HG02571 (cell line): ENCODE measurements at regions not wholly inside any gene's neighbourhood (a gene's known extent, or its start where the extent isn't known, plus 50 kb on each side); places are given as distances from the start of the nearest gene placed in this dataset.
"Not testable (repeated sequence)": the region's sequence is repeated elsewhere in the genome, so short reads cannot be mapped to it uniquely, and the experiment has no call there.

ENCODE experiments used
- ATAC-seq: cut with Tn5 transposase; IDR thresholded peaks from one replicate; pipeline ENCODE4 v1.9.1; 2021; ENCODE audit warnings: mild to moderate bottlenecking, moderate library complexity; ENCODE audit not compliant: unreplicated experiment

GRCh38 chr7:68754414-68754813 lies 843.9 kb upstream of the AUTS2 start:
- no peak for ATAC-seq

- ATAC-seq: no peak
Measured at GRCh38 chr7:68756986-68757495, 841.2 kb upstream of the AUTS2 start.

GRCh38 chr7:68760556-68760955 lies 837.7 kb upstream of the AUTS2 start:
- ATAC-seq: no peak

- ATAC-seq: no peak
Measured at GRCh38 chr7:68767462-68767861, 830.8 kb upstream of the AUTS2 start.

DNA sequence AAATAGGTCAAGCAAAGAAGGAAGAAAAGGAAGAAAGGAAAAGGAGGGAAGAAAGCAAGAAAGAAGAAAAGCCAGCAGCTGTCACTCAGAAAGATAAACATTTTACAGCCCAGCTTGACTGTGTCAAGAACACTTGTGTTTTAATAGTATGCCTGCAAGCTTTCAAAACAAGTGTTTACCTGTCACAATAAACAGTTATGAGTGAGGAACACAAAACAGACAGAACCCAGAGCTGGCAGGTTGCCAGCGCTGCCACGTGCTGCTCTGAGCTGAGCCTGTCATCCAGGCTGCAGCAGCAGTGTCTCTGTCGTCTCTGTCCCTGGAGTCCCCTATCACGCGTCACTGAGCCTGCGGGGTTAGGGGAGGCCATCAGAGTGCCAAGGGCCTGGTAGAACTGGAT lies 827.6 kb upstream of the AUTS2 start:
- no peak for ATAC-seq

- ATAC-seq: no peak
Measured at GRCh38 chr7:68776326-68776725, 821.9 kb upstream of the AUTS2 start.

DNA sequence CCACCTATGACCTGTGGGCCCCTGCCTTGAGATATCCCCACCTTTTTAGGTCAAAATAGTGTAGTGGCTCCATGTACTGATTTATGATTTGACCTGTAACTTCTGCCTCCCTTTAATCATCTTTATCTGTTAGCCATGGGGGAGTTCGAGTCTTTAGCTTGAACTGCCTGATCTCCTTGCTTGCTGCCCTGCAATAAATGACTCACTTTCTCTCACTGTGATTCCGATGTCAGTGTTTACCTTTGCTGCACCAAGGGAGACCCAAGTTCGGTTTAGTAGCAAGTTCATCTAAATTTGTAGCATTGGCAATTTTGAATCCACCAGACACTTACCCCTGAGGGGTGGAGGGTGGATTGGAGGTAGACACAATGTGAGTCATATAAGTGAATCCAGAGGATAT lies 814.6 kb upstream of the AUTS2 start:
- ATAC-seq: no peak

DNA sequence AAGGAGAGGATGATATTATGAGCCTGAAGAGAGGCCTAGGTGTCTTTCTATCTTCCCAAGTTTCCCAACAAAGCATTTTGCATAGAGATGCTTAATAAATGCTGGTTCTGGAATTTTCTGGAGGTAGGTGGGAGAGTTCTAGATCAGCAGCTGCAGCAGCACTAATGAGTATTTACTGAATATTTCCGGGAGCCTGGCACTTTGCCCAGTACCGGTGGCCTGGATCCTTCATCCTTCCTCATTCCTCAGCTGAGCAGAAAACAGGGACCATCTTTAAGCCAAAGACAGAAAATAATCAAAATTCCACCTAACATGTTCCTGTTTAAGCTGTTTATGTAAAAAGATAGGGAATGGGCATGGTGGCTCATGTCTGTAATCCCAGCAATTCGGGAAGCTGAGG lies 813.2 kb upstream of the AUTS2 start:
- no peak for ATAC-seq

DNA sequence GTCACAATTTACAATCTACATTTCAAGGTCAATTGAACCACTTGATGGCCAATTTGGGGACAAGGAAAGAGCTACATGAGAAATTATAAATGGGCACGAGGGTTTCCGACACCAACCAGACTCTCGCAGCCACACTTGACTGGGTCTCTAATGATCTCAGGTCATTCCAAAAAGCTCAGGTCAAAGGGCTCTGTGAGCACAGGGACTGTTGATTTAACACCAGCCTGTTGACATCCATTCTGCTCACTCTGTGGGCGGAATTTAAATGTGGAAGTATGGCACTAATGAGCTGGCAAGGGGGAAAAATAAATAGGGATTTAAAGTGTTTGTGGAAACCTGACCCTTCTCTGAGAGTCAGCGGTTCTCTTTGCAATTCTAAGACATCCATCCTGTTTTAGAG lies 810.7 kb upstream of the AUTS2 start:
- no peak for ATAC-seq

- ATAC-seq: not testable (repeated sequence)
Measured at GRCh38 chr7:68788529-68788928, 809.7 kb upstream of the AUTS2 start.

- ATAC-seq: no peak
Measured at GRCh38 chr7:68789597-68789996, 808.7 kb upstream of the AUTS2 start.

- no peak for ATAC-seq
Measured at GRCh38 chr7:68792351-68792750, 805.9 kb upstream of the AUTS2 start.

GRCh38 chr7:68793513-68793912 lies 804.8 kb upstream of the AUTS2 start:
- no peak for ATAC-seq

DNA sequence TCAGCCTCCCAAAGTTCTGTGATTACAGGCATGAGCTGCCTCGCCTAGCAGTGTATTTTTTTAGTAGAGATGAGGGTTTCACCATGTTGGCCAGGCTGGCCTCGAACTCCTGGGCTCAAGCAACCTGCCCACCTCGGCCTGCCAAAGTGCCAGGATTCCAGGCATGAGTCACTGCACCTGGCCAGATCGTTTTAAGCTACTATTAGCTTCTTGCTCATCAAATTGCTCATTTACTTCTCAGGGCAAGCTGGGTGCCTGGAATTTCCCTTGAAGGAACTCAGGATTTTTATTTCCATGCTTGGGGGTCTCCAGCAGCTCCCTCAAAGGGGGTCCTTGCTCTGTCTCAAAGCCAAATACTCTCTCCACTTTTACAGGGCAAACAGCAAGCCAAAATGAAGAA lies 798.0 kb upstream of the AUTS2 start:
- ATAC-seq: no peak

DNA sequence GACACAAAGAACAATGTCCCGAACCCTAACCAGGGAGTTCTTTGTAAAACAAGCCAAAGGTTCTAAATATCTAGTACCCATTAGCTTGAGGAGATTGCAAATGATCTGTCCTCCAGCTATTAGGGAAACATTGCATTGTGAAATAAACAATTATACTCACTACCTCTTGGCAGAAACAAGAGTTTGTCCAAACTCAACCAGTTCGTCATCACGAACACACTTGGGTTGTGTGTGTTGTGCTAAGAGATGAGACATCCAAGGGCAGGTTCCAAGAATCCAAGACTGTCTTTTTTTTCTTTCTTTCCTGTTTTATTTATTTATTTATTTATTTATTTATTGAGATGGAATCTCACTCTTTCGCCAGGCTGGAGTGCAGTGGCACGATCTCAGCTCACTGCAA lies 793.1 kb upstream of the AUTS2 start:
- no peak for ATAC-seq

DNA sequence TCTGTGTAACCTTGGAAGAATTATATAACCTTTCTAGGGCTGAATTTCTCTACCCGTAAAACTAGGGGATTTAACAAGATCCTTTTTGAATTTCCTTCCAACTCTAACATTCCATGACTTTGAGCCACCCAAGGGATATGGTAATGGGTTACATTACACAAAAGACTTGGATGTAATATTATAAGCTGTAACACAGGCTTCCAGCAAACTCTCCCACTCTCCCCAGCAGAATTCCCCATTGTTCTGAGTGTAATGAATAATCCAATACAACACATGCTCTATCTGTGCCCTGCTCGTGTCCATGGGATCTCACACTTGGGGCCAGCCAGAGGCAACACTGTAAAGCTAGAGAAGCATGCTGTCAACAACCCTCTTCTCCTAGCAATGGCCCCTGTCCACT lies 790.6 kb upstream of the AUTS2 start:
- no peak for ATAC-seq

- ATAC-seq: no peak
Measured at GRCh38 chr7:68813551-68814080, 784.7 kb upstream of the AUTS2 start.

GRCh38 chr7:68816491-68816890 lies 781.8 kb upstream of the AUTS2 start:
- no peak for ATAC-seq

DNA sequence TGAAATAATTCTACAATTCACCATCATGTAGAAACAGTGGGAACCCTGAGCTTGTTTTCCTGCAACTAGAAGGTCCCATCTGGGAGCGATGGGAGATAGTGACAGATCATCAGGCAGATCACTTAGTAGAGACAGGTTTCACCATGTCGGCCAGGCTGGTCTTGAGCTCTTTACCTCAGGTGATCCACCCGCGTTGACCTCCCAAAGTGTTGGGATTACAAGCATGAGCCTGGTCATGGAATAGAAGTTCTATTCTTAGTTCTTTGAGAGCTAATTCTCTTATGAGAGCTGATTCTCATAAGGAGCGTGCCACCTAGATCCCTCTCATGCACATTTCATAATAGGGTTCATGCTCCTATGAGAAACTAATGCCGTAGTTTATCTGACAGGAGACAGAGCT lies 778.0 kb upstream of the AUTS2 start:
- no peak for ATAC-seq

DNA sequence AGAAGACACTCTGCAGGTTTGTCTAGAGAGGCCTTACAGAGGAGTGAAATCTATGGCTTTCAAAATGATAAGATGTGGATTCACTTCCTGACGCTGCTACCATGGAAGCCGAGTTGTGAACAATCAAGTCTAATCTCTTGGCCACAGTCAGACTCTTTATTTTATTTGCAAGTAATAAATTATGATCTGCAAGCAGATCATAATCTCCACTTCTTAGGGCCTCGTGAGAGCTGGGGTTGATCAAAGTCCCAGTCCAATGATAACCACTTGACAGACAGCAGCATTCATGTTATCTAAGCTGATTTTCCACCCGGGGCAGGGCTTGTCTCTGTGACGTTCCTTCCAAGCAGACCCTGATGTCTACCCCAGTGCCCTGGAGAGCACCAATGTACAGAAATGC lies 776.4 kb upstream of the AUTS2 start:
- no peak for ATAC-seq

- no peak for ATAC-seq
Measured at GRCh38 chr7:68823996-68824780, 774.1 kb upstream of the AUTS2 start.

DNA sequence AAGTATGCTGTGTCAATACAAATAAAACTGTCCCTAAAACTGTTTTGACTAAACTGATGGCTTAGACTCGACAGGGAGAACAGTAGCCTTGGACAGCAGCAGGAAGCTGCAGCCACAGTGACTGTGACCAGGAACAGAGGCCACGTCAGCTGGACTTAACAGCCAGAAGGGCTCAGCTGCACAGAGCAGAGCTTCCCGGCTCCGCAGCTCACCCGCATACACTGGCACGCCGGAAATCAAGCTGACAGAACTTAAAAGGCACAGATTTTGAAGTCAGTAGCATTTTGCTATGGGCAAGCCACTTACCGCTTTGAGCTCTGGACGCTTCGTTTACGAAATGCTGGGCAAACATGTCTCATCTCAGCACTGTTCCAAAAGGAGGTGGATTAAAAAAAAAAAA lies 769.7 kb upstream of the AUTS2 start:
- ATAC-seq: no peak

DNA sequence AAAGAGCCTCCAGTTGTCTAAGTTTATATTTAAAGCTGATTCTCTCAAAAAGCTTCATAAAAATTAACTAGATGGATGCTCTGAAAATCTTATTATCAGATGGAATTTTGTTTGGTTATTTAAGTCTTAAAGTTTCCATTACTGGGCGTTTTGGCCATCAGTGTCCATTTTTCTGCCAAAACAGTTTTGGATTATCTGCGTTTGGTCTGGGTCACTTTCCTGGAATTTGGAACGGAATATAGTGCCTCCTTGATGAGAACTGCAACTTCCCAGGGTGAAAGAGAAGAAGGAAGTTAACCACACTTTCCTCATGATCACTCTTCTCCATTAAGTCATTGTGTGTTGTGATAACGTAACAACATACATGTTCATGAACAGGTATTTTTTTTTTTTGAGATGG lies 764.9 kb upstream of the AUTS2 start:
- no peak for ATAC-seq
